HFFc6 (cell line): ENCODE measurements at regions not wholly inside any gene's neighbourhood (a gene's known extent, or its start where the extent isn't known, plus 50 kb on each side); places are given as distances from the start of the nearest gene placed in this dataset.

ENCODE experiments used
- DNase-seq: peaks from one replicate; pipeline ENCODE4 v3.0.0-alpha.2; 2018
- H3K27ac Mint-ChIP-seq: 2 replicates; pipeline ENCODE4 v1.8.0; 2020; ENCODE audit warnings: mild to moderate bottlenecking, mixed read lengths
- H3K27me3 Mint-ChIP-seq: 2 replicates; pipeline ENCODE4 v1.8.0; 2021; ENCODE audit warnings: mild to moderate bottlenecking, moderate library complexity, mixed read lengths; ENCODE audit not compliant: insufficient read depth
- H3K36me3 Mint-ChIP-seq: 2 replicates; pipeline ENCODE4 v1.8.0; 2021; ENCODE audit warnings: low read depth, mixed read lengths
- H3K4me1 Mint-ChIP-seq: 2 replicates; pipeline ENCODE4 v1.8.0; 2020; ENCODE audit warnings: low read depth, mixed read lengths
- H3K4me3 Mint-ChIP-seq: 2 replicates; pipeline ENCODE4 v1.8.0; 2020; ENCODE audit warnings: mild to moderate bottlenecking, moderate library complexity, mixed read lengths
- H3K9me3 Mint-ChIP-seq: 2 replicates; pipeline ENCODE4 v1.8.0; 2020; ENCODE audit warnings: mild to moderate bottlenecking, mixed read lengths
- TF ChIP-seq, protein P1 (sequence below): fragments of 200-600 bp; sonication (generic); IDR thresholded peaks from 2 replicates; pipeline ENCODE4 v1.5.0; 2021; ENCODE audit warnings: antibody characterized with exemption, mild to moderate bottlenecking

GRCh38 chr9:81814401-81814793 is 113.8 kb upstream of the SPATA31D4 start:
- Mint-ChIP-seq H3K27me3 (no peaks in the 10 kb centered on the region; the same call in 1 of the 2 replicates), H3K36me3 (no peaks in the 10 kb centered on the region), H3K9me3 (no peaks in the 10 kb centered on the region), H3K4me1 (peaks cover 11% of the 10 kb centered on the region), H3K27ac (no peak overlapping the region), H3K4me3 (no peak overlapping the region)
- no peak for DNase-seq
- TF ChIP-seq, protein P1, sequence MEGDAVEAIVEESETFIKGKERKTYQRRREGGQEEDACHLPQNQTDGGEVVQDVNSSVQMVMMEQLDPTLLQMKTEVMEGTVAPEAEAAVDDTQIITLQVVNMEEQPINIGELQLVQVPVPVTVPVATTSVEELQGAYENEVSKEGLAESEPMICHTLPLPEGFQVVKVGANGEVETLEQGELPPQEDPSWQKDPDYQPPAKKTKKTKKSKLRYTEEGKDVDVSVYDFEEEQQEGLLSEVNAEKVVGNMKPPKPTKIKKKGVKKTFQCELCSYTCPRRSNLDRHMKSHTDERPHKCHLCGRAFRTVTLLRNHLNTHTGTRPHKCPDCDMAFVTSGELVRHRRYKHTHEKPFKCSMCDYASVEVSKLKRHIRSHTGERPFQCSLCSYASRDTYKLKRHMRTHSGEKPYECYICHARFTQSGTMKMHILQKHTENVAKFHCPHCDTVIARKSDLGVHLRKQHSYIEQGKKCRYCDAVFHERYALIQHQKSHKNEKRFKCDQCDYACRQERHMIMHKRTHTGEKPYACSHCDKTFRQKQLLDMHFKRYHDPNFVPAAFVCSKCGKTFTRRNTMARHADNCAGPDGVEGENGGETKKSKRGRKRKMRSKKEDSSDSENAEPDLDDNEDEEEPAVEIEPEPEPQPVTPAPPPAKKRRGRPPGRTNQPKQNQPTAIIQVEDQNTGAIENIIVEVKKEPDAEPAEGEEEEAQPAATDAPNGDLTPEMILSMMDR: no peak

DNA sequence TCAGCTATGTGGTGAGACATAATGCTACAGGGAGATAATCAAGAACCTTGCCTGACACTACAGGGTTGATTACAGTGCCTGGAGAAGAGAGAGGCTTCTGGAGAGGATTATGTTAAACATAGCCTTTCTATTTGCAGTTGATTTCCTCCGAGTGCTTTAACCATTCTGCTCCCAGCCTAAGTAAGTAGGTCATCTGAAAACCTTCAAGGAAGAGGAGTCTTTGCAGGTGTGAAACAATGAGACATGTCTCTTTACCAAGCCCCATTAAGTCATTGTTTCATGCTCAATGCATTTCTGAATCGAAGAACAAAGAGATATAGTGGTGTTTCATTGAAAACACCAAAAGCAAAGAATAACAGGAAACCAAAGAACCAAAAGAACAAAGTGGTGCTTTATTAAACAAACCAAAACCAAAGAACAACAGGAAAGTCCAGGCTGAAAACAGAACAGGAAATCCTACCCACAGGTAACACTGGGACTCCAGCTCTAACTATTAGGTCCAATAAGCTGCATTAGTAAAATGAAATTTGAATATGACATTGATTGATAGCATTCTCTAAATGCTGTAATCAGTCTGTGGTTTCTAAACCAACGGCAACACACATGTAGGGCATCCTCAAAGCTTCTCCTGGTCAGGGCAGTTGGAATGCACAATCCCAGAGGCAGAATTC is 113.3 kb upstream of the SPATA31D4 start:
- no peak for DNase-seq
- no peak overlapping the region for H3K27ac Mint-ChIP-seq
- H3K36me3 Mint-ChIP-seq: no peaks in the 10 kb centered on the region
- peaks cover 16% of the 10 kb centered on the region for H3K4me1 Mint-ChIP-seq
- no peak overlapping the region for H3K4me3 Mint-ChIP-seq
- TF ChIP-seq, protein P1: no peak
- no peaks in the 10 kb centered on the region for H3K9me3 Mint-ChIP-seq
- no peaks in the 10 kb centered on the region; the same call in 1 of the 2 replicates for H3K27me3 Mint-ChIP-seq

- no peak overlapping the region for H3K27ac Mint-ChIP-seq
- no peaks in the 10 kb centered on the region for H3K9me3 Mint-ChIP-seq
- peaks cover 24% of the 10 kb centered on the region for H3K4me1 Mint-ChIP-seq
- H3K27me3 Mint-ChIP-seq: no peaks in the 10 kb centered on the region
- no peaks in the 10 kb centered on the region for H3K36me3 Mint-ChIP-seq
- DNase-seq: no peak
- TF ChIP-seq, protein P1: no peak
- no peak overlapping the region for H3K4me3 Mint-ChIP-seq
Measured at GRCh38 chr9:81815781-81816180, 112.4 kb upstream of the SPATA31D4 start.

DNA sequence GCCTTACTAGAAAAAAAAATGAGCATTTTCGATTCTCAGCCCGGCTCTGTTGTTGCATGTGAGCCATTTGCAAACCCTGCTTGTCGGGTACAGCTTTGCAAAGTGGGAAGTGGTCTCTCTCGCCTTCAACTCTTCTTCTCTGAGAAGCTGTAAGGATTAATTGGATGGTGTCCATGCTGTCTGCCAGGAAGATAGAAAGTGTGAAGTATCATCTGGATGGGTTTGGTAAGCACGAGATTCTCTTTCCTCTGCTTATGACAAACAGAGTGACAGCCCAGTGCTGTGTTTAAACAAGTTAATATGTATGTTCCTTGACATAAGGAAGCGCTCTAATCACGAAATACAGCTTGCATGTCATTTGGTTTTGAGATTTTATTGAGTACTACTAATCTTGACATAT is 109.1 kb upstream of the SPATA31D4 start:
- no peaks in the 10 kb centered on the region for H3K36me3 Mint-ChIP-seq
- H3K4me1 Mint-ChIP-seq: peaks cover 54% of the 10 kb centered on the region
- H3K27ac Mint-ChIP-seq: no peak overlapping the region
- no peaks in the 10 kb centered on the region for H3K9me3 Mint-ChIP-seq
- no peaks in the 10 kb centered on the region for H3K27me3 Mint-ChIP-seq
- DNase-seq: no peak
- no peak overlapping the region for H3K4me3 Mint-ChIP-seq
- TF ChIP-seq, protein P1: no peak

GRCh38 chr9:81819859-81820546 is 108.2 kb upstream of the SPATA31D4 start:
- DNase-seq: peak; percentile 38

More at GRCh38 chr9:81819859-81820546, 108.2 kb upstream of the SPATA31D4 start:
- Mint-ChIP-seq H3K4me1 (peaks cover 59% of the 10 kb centered on the region), H3K27ac (peak overlapping the region; percentile 5; the same call in 1 of the 2 replicates), H3K36me3 (no peaks in the 10 kb centered on the region), H3K27me3 (no peaks in the 10 kb centered on the region), H3K4me3 (0 out of 2 replicates have a peak overlapping the region, but pooled peaks have one; percentile 0), H3K9me3 (no peaks in the 10 kb centered on the region)
- TF ChIP-seq, protein P1: no peak
